ENCODE measurements at regions not wholly inside any gene's neighbourhood (a gene's known extent, or its start where the extent isn't known, plus 50 kb on each side); places are given as distances from the start of the nearest gene placed in this dataset.

- no peaks in the 10 kb centered on the region for H3K36me3 Mint-ChIP-seq (ENCODE audit: insufficient read depth, unreplicated experiment)
- no peak for TF ChIP-seq CTCF (IDR thresholded peaks at IDR 0.05; ENCODE audit: unreplicated experiment)
- H3K27me3 Mint-ChIP-seq (ENCODE audit: unreplicated experiment): no peaks in the 10 kb centered on the region
- no TSS peak for BruUV-seq (replicated peaks)
- H3K27ac Mint-ChIP-seq (ENCODE audit: unreplicated experiment): no peak overlapping the region
- H3K4me3 Mint-ChIP-seq (ENCODE audit: low read depth, unreplicated experiment): no peak overlapping the region
- CTCF ChIA-PET: no interaction called here
- intact Hi-C loops (cut with micrococcal nuclease; ENCODE audit: unreplicated experiment): no loop called here
- no peaks in the 10 kb centered on the region for H3K4me1 Mint-ChIP-seq (ENCODE audit: low read depth, unreplicated experiment)
- H3K9me3 Mint-ChIP-seq (ENCODE audit: low read depth, unreplicated experiment): peaks cover 5% of the 10 kb centered on the region
- no peak for DNase-seq
Observed at GRCh38 chr17:22654447-22654846, 962.1 kb downstream of the KCNJ18 start.

GRCh38 chr17:22669721-22670120 is 977.4 kb downstream of the KCNJ18 start:
- no TSS peak for BruUV-seq (replicated peaks)
- CTCF ChIA-PET: no interaction called here
- TF ChIP-seq CTCF (IDR thresholded peaks at IDR 0.05; ENCODE audit: unreplicated experiment): no peak
- Mint-ChIP-seq H3K9me3 (ENCODE audit: low read depth, unreplicated experiment) (no peaks in the 10 kb centered on the region), H3K4me3 (ENCODE audit: low read depth, unreplicated experiment) (no peak overlapping the region), H3K27ac (ENCODE audit: unreplicated experiment) (no peak overlapping the region), H3K27me3 (ENCODE audit: unreplicated experiment) (no peaks in the 10 kb centered on the region), H3K36me3 (ENCODE audit: insufficient read depth, unreplicated experiment) (no peaks in the 10 kb centered on the region), H3K4me1 (ENCODE audit: low read depth, unreplicated experiment) (no peaks in the 10 kb centered on the region)
- intact Hi-C loops (cut with micrococcal nuclease; ENCODE audit: unreplicated experiment): no loop called here
- no peak for DNase-seq

GRCh38 chr17:22671110-22671509 is 978.8 kb downstream of the KCNJ18 start:
- DNase-seq: no peak
- Mint-ChIP-seq H3K9me3 (ENCODE audit: low read depth, unreplicated experiment) (no peaks in the 10 kb centered on the region), H3K36me3 (ENCODE audit: insufficient read depth, unreplicated experiment) (no peaks in the 10 kb centered on the region), H3K27ac (ENCODE audit: unreplicated experiment) (no peak overlapping the region), H3K4me1 (ENCODE audit: low read depth, unreplicated experiment) (no peaks in the 10 kb centered on the region), H3K4me3 (ENCODE audit: low read depth, unreplicated experiment) (no peak overlapping the region), H3K27me3 (ENCODE audit: unreplicated experiment) (no peaks in the 10 kb centered on the region)
- no peak for TF ChIP-seq CTCF (IDR thresholded peaks at IDR 0.05; ENCODE audit: unreplicated experiment)
- CTCF ChIA-PET: no interaction called here
- intact Hi-C loops (cut with micrococcal nuclease; ENCODE audit: unreplicated experiment): no loop called here
- BruUV-seq (replicated peaks): no TSS peak

- peaks cover 13% of the 10 kb centered on the region for H3K9me3 Mint-ChIP-seq (ENCODE audit: low read depth, unreplicated experiment)
- no TSS peak for BruUV-seq (replicated peaks)
- no peak for TF ChIP-seq CTCF (IDR thresholded peaks at IDR 0.05; ENCODE audit: unreplicated experiment)
- H3K36me3 Mint-ChIP-seq (ENCODE audit: insufficient read depth, unreplicated experiment): no peaks in the 10 kb centered on the region
- H3K27ac Mint-ChIP-seq (ENCODE audit: unreplicated experiment): no peak overlapping the region
- no peak for DNase-seq
- intact Hi-C loops (cut with micrococcal nuclease; ENCODE audit: unreplicated experiment): no loop called here
- H3K27me3 Mint-ChIP-seq (ENCODE audit: unreplicated experiment): no peaks in the 10 kb centered on the region
- H3K4me3 Mint-ChIP-seq (ENCODE audit: low read depth, unreplicated experiment): no peak overlapping the region
- CTCF ChIA-PET: no interaction called here
- no peaks in the 10 kb centered on the region for H3K4me1 Mint-ChIP-seq (ENCODE audit: low read depth, unreplicated experiment)
Observed at GRCh38 chr17:22692066-22692805, 999.9 kb downstream of the KCNJ18 start.
